ENCODE measurements at regions not wholly inside any gene's neighbourhood (a gene's known extent, or its start where the extent isn't known, plus 50 kb on each side); places are given as distances from the start of the nearest gene placed in this dataset.
"Not testable (repeated sequence)": the region's sequence is repeated elsewhere in the genome, so short reads cannot be mapped to it uniquely, and the experiment has no call there.

DNA sequence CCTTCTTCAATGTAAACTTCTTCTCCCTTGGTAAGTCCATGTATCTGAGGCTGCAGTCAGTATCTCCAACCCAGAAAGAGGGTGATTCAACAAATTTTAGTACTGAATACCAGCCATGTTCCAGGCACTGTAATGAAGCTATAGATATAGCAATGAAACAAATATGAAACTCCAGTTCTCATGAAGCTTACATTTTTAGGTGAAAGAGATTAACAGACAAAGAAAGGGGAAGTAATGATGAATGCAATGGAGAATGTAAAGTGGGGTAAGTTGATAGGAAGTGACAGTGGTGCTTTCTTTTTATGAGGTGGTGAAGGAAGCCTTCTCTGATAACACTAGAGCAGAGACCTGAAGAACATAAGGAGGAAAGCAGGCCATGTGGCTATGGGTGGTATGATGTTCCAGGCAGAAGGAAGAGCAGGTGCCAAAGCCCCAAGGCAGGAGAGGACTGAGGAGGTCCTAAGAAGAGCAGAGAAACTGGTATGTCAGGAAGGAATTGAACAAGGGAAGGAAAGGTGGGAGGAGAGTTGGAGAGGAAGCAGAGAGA lies 143.6 kb downstream of the TFAP2B start:
- no peak for DNase-seq

GRCh38 chr6:50963952-50964351 lies 145.3 kb downstream of the TFAP2B start:
- no peak for DNase-seq

GRCh38 chr6:50965495-50965894 lies 146.8 kb downstream of the TFAP2B start:
- DNase-seq, result no peak

- DNase-seq, result no peak
These were observed 147.9 kb downstream of the TFAP2B start for GRCh38 chr6:50966532-50966931.

DNA sequence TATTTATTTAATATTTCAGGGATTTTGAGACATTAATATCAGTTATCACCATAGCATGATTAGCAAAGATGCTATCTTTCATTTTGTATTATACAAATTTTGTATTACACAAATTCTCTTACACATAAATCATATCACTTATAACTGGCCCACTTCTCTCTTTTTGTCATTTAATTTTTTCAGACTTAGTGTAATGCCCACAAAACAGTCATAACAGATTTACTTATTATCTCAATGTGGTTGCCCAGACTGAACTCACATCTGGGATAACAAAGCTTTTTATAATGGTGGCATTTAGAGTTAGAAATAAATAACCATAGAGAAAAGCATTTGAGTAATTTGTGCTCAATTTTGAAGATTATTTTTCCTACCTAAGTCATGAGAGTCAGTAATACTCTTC lies 148.3 kb downstream of the TFAP2B start:
- no peak for DNase-seq

DNA sequence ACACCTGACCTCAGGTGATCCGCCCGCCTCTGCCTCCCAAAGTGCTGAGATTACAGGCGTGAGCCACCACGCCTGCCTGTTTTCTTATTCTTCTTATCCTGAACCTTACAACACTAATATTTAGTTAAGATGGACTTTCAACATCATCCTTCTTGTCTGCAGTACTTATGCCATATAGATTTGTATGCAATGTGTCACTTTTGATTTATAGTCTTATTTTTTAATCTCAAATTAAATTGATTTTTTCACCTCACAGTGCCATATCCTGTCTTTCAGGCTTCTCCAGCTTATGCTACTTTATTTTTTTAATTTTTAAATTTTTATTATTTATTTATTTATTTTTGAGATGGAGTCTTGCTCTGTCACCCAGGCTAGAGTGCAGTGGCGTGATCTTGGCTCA lies 149.6 kb downstream of the TFAP2B start:
- DNase-seq, result not testable (repeated sequence)

GRCh38 chr6:50970908-50971307 lies 152.2 kb downstream of the TFAP2B start:
- DNase-seq, result no peak

DNA sequence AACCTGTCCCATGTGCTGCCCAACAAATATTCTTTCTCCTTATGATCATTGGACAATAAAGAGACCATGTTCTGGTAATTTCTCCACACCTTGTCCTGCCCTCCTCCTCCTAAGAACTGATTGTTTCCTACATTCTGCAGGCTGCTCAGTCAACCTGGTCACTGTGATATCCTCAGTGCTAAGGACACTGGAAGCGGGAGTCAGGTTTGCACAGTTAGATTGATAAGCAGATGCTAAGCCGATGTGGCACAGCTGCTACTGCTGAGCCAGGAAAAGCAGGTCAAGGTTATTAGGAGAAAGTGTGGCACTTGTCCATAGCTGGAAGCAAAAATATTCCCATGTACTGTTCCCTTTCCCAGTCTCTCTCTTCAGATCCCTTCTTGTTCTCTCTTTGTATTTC lies 154.8 kb downstream of the TFAP2B start:
- no peak for DNase-seq

GRCh38 chr6:50974319-50974718 lies 155.6 kb downstream of the TFAP2B start:
- DNase-seq, result no peak

GRCh38 chr6:50975216-50975615 lies 156.5 kb downstream of the TFAP2B start:
- no peak for DNase-seq

DNA sequence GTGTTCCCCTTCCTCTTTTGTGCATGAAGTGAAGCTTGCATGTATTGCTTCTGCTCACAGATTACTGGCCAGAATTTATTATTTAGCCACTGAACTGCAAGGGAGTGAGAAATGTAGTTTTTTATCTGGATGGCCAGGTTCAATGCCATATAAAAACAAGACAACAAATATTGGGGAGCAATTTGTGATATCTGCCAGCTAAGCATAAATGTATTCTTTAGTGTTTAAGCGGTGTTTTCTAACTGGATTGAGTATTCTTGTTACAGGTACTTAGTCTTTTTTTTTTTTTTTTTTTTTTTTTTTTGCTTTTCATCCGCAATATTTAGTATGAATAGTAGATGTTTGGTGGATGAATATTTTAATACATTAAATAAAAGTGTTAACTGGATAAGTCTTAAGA lies 158.2 kb downstream of the TFAP2B start:
- DNase-seq, result no peak

GRCh38 chr6:50977796-50978195 lies 159.1 kb downstream of the TFAP2B start:
- no peak for DNase-seq

GRCh38 chr6:50978380-50979170 lies 159.9 kb downstream of the TFAP2B start:
- no peak for DNase-seq

DNA sequence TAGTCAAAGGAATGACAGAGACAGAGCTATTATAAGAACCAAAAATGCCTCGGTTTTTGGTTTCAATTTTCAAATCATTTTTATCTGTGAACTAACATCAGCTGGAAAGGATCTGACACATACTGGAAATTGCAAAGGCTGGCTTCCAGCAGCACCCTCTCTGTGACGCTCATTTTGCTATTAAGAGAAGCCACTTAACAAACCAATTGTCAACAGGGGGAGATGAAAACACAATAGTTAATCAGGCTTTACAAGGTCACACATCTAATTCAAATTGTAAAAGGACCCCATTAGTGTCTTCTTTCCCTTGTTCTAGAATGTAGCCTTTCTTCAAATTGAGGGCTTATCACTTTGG lies 160.5 kb downstream of the TFAP2B start:
- no peak for DNase-seq

- no peak for DNase-seq
These were observed 165.5 kb downstream of the TFAP2B start for GRCh38 chr6:50984135-50984534.

DNA sequence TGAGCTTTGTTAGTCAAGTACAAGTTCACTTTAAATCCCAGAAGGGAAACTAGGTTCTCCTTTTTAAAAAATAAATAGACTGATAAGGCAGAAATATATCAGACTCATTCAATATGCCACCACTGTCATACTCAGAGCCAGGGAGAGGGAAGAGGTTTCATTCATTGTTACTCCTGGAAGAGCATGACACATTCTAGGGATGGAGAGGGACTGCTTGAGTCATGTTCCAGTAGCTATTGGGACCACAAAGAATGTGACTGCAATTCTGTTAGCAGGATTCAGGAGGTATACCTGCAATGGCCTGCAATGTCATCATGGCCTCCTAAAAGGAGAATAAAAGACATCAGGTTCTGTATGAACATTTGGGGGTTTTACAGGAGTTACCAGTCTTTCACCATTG lies 167.6 kb downstream of the TFAP2B start:
- DNase-seq, result no peak

DNA sequence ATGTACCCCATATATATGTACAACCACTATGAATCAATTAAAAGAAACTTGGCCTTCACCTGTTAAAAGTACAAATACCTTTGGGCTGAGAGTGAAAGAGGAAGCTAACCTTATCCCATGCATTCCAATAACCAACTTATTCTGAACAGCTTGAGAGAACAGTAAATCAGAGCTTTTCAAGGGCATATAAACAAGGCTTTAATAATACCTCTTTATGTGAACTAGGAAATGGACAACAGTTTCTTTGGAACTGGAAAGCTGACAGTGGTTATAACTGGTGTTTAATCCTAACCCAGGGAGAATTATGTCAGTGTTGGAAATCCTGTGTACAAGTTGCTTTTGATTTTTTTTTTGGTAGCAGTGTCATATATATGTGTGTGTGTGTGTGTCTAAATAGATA lies 170.5 kb downstream of the TFAP2B start:
- no peak for DNase-seq

DNA sequence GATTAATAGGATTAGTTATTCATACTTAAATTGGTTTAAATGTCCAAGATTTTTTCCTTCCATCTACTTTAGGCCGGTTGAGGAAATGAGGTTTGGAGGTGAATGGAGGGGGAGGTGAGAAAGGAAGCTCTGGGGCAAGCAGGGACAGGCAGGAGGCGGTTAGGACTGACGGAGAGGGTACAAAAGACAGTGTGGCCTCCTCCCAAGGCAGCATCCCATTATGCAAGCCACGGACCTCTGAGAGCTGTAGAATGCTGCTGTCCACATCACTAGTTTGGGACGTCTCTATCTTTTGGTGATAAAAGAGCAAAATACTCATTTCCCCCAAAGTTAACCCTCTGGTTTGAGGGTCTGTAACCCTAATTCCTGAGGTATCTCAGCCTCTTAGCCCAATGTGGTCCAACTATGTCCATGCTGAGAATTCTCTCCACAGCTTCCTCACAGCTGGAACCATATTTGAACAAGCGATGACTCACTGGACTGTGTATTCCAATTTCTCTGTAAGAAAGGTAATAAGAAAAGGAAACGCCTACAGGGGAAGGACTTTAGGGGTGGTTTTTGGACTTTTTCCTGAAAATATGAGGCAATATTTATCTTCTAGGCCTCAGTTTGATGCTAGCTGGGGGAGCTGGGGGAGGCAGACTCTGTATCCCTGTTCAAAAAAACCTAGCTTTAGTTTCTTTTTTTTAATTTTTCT lies 172.2 kb downstream of the TFAP2B start:
- no peak for DNase-seq

GRCh38 chr6:50992232-50992631 lies 173.6 kb downstream of the TFAP2B start:
- no peak for DNase-seq

DNA sequence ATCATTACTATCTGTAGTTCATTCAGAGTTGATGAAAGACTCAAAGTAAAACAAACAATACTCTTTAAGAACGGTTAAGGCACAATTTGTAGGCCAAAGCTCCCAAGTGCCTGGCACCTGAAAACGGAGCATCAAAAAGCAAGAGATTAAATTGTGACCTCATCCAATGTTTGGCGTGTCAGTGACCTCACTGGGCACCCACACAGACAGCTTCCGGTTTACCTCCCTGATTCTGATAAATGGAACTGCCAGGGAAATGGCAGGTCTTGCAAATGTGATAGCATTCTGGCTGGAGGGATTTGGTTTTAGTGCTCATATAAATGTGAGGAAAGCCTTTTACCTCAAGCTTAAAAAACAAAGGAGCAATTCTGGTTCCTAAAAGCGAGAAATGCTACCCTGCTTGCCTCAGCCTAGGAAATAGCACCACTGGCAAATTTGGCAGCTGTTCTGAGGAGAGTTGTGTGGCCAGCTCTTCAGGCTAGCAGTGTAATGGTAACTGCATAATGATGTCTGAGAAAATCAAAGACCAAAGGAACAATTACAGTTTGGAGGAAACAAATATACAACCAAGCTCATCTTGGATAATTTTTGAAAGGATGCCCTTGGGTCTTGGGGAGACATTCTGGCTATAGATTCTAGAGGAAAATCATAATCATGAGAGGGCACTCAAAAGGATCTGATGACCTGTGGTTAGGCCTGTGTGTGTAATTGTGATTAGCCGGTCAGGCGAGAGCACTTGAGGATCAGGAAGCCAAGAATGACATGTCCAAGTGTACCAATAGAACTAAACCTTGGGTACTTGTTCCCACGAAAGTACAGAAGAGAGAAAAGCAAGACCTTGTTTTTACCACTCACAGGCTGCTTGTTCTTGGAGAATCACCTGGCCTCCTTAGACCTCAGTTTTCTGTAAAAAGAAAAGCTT lies 174.3 kb downstream of the TFAP2B start:
- no peak for DNase-seq

DNA sequence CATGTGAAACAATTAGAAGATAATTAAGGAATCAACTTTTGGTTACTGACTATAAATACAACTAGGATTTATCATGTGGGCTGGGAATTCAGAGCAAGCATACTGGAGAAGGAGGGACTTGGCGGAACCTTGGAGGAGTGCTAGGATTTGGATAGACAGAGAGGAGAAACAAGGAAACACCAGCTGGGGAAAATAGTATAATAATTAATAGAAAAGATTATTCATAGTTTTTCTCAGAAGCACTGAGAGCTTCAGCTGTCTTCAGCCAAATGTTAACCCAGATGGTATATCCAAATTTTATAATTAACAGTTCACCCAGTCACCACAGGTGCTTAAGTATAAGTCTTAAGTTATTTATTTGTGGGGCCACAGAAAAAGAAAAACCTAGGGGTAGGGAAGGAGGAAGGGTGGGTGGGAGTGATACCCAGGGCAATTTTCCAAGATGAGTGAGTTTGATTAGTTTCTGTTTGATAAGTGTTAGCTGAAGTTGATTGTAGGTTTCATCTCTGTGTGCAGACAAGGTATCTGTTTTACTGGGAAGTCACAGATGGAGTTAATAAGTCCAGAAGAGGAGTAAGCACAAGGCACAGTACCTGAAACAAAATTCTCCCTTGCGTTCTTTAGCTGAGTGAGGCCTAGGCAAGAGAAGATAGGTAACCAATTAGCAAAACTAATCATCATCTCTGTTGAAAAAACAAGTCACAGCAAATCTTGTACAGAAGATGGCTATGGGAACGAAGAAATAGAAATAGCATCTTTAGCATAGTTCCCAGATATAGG lies 175.5 kb downstream of the TFAP2B start:
- no peak for DNase-seq

GRCh38 chr6:50995036-50995435 lies 176.4 kb downstream of the TFAP2B start:
- no peak for DNase-seq

DNA sequence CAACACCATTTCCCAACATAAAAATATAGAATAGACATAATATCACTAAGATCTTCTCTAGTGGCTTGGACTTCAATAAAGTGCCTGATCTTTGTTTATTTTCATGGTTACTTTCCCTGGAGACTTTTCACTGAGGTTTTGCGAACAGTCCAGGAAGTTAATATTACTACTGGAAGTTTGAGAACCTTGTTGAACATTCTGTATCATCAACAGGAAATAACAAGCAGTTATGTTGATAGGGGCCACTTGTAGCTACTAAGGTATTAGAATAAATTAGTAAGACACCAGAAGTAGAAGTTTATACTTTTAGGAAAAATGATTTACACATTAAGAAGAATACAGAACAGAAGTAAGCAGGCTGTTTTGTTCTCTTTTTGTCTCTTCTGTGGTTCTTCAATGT lies 180.2 kb downstream of the TFAP2B start:
- DNase-seq, result no peak

Measured in NCI-H2029 treated with DMSO at 0.1 percent for 48 hours (cell line).